A549 (cell line): ENCODE measurements at regions not wholly inside any gene's neighbourhood (a gene's known extent, or its start where the extent isn't known, plus 50 kb on each side); places are given as distances from the start of the nearest gene placed in this dataset.

Experiments used
- CBX2 ChIP-seq: fragments of 200-600 bp; sonication (generic); IDR thresholded peaks from 2 replicates; pipeline ENCODE4 v1.6.1; 2016; ENCODE audit warnings: low read depth, mild to moderate bottlenecking, borderline replicate concordance
- CEBPB ChIP-seq, 2 experiments: fragments of >200 bp in 1 of 2; sonication (Bioruptor Twin) in 1 of 2; formaldehyde crosslinking in 1 of 2; IDR thresholded peaks; 2 replicates each; pipeline ENCODE4 v1.6.1; 2012 to 2016
- CHD2 ChIP-seq: fragments of 150-350 bp; IDR thresholded peaks from 2 replicates; pipeline ENCODE4 v1.6.1; 2014; ENCODE audit warnings: low read length; ENCODE audit not compliant: partially characterized antibody
- CTCF ChIP-seq: fragments of >200 bp; sonication (Bioruptor Twin); formaldehyde crosslinking; IDR thresholded peaks from 3 replicates; pipeline ENCODE4 v1.5.1; 2016
- MAX ChIP-seq: IDR thresholded peaks from 2 replicates; pipeline ENCODE4 v1.6.1; 2012
- MAZ ChIP-seq: fragments of 150-350 bp; IDR thresholded peaks from 2 replicates; pipeline ENCODE4 v1.6.1; 2014; ENCODE audit warnings: antibody characterized with exemption, low read depth, low read length, borderline replicate concordance
- NR3C1 ChIP-seq: fragments of >200 bp; sonication (Bioruptor Twin); formaldehyde crosslinking; IDR thresholded peaks from 3 replicates; pipeline ENCODE4 v1.6.1; 2017
- POLR2A ChIP-seq: IDR thresholded peaks from 2 replicates; pipeline ENCODE4 v1.6.1; 2012; ENCODE audit warnings: mild to moderate bottlenecking, low read length
- SMC3 ChIP-seq: fragments of >200 bp; sonication (Bioruptor Twin); formaldehyde crosslinking; IDR thresholded peaks from 3 replicates; pipeline ENCODE4 v1.6.1; 2018; ENCODE audit warnings: inconsistent platforms
- USF2 ChIP-seq: fragments of 450-650 bp; IDR thresholded peaks from 2 replicates; pipeline ENCODE4 v1.6.1; 2014; ENCODE audit warnings: antibody characterized with exemption
- ZC3H11A ChIP-seq: fragments of 450-650 bp; IDR thresholded peaks from 2 replicates; pipeline ENCODE4 v1.6.1; 2014; ENCODE audit warnings: antibody characterized with exemption, mild to moderate bottlenecking

- TF ChIP-seq CTCF = no peak
- no peak for TF ChIP-seq MAZ
- no peak for TF ChIP-seq SMC3
- TF ChIP-seq POLR2A = no peak
- TF ChIP-seq USF2 = no peak
- no peak for TF ChIP-seq CBX2
- TF ChIP-seq ZC3H11A = no peak
- no peak for TF ChIP-seq NR3C1
- TF ChIP-seq CEBPB (IDR thresholded peaks at IDR 0.05) = no peak
- no peak for TF ChIP-seq CHD2
- no peak for TF ChIP-seq MAX
Observed at GRCh38 chr16:82344157-82344556, 174.1 kb upstream of the MPHOSPH6 start.
